ENCODE measurements at regions not wholly inside any gene's neighbourhood (a gene's known extent, or its start where the extent isn't known, plus 50 kb on each side); places are given as distances from the start of the nearest gene placed in this dataset.

GRCh38 chr1:201693890-201694607 is 134.9 kb upstream of the IPO9 start:
- H3K4me3 ChIP-seq (ENCODE audit: low read depth, low read length): no peak overlapping the region
- TF ChIP-seq CTCF (IDR thresholded peaks at IDR 0.05; ENCODE audit: control insufficient read depth, extremely low read depth, insufficient read depth): no peak
- no peak for DNase-seq (ENCODE audit: low read depth)

- no peak overlapping the region for H3K4me3 ChIP-seq (ENCODE audit: low read depth, low read length)
- no peak for DNase-seq (ENCODE audit: low read depth)
- no peak for TF ChIP-seq CTCF (IDR thresholded peaks at IDR 0.05; ENCODE audit: control insufficient read depth, extremely low read depth, insufficient read depth)
These were observed 134.2 kb upstream of the IPO9 start for GRCh38 chr1:201694608-201695335.

GRCh38 chr1:201695607-201696006 is 133.3 kb upstream of the IPO9 start:
- DNase-seq (ENCODE audit: low read depth): no peak
- no peak for TF ChIP-seq CTCF (IDR thresholded peaks at IDR 0.05; ENCODE audit: control insufficient read depth, extremely low read depth, insufficient read depth)
- H3K4me3 ChIP-seq (ENCODE audit: low read depth, low read length): no peak overlapping the region

- no peak for TF ChIP-seq CTCF (IDR thresholded peaks at IDR 0.05; ENCODE audit: control insufficient read depth, extremely low read depth, insufficient read depth)
These were observed 132.7 kb upstream of the IPO9 start for GRCh38 chr1:201696217-201696761.

GRCh38 chr1:201697174-201697573 is 131.8 kb upstream of the IPO9 start:
- no peak for DNase-seq (ENCODE audit: low read depth)
- TF ChIP-seq CTCF (IDR thresholded peaks at IDR 0.05; ENCODE audit: control insufficient read depth, extremely low read depth, insufficient read depth): no peak

More at GRCh38 chr1:201696217-201696761, 132.7 kb upstream of the IPO9 start:
- DNase-seq (ENCODE audit: low read depth): peak; percentile 99
- H3K4me3 ChIP-seq (ENCODE audit: low read depth, low read length): no peak overlapping the region

GRCh38 chr1:201701831-201702230 is 127.1 kb upstream of the IPO9 start:
- DNase-seq (ENCODE audit: low read depth): no peak
- no peak overlapping the region for H3K4me3 ChIP-seq (ENCODE audit: low read depth, low read length)
- no peak for TF ChIP-seq CTCF (IDR thresholded peaks at IDR 0.05; ENCODE audit: control insufficient read depth, extremely low read depth, insufficient read depth)

More at GRCh38 chr1:201697174-201697573, 131.8 kb upstream of the IPO9 start:
- no peak overlapping the region for H3K4me3 ChIP-seq (ENCODE audit: low read depth, low read length)
